ENCODE measurements at regions not wholly inside any gene's neighbourhood (a gene's known extent, or its start where the extent isn't known, plus 50 kb on each side); places are given as distances from the start of the nearest gene placed in this dataset.
A peak's percentile ranks its signal among the peaks of the same experiment; 100 is the strongest.
"Not testable (repeated sequence)": the region's sequence is repeated elsewhere in the genome, so short reads cannot be mapped to it uniquely, and the experiment has no call there.

DNA sequence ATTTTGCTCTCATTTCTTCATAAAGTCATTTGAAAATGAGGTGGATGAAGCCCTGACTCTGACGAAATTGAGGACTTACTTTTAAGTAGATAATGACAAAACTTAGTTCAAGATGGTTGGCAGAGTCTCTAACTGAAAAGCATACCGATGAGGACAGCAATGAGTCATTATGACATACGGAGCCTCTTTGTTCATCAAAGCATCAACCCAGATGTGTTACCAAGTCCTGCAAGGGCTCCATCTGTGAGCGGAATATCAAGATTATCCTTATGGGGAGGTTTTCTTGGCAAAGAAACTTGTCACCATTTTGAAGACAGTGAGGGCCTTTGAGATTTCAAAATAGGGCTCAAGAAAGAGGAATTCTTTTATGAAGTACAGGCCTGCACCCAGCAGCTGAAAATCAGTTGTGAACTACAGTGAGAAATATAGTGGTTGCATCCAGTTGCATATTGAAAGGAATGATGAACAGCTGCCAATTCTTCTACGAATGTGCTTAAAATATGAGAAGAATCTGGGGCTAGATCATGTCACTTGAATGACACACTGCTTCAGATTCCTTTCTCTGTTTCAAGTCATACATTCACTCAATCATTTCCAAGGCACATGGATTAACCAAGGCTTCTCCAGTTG lies 86.6 kb upstream of the SLC24A2 start:
- peak; percentile 1 for DNase-seq (ENCODE audit: low spot score)

DNA sequence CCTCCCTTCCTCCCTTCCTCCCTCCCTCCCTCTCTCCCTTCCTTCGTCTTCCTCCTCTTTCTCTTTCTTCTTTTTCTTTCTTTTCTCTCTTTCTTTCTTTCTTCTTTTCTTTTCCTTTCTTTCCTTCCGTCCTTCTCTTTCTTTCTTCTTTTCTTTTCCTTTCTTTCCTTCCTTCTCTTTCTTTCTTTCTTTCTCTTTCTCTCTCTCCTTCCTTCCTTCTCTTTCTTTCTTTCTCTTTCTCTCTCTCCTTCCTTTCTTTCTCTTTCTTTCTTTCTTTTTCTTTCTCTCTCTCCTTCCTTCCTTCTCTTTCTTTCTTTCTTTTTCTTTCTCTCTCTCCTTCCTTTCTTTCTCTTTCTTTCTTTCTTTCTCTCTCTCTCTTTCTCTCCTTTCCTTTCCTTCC lies 84.4 kb upstream of the SLC24A2 start:
- not testable (repeated sequence) for DNase-seq (ENCODE audit: low spot score)

DNA sequence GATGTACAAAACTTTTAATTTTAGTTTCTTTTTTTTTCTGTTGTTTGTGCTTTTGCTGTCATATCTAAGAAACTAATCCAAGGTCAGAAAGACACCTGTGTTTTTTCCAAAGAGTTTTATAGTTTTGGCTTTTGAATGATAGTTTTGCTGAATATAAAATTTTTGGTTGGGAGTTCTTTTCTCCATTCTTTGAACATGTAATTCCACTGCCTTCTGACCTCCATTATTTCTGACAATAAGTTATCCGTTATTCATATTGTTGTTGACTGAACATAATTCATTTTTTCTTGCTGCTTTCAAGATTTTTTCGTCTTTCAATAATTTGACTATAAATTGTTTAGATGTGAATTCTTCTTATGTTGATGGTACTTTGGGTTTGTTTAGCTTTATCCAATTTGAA lies 82.2 kb upstream of the SLC24A2 start:
- no peak for DNase-seq (ENCODE audit: low spot score)

DNA sequence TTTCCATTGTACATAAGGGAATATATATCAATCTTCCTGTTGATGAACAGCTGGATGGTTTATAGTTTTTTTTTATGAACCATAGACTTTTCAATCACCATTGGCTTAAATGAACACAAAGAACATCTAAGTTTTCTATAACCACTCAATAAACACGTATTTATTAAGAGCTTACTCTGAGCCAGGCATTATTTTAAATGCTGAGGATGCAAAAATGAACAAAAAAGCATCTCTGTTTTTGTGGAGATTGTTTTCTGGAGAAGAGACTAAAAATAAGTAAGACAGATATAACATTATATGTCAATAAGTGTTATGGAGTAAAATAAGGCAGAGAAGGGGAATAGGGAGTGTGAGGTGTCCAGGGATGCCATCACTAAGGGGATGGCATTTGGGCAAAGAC lies 52.1 kb upstream of the SLC24A2 start:
- no peak for DNase-seq (ENCODE audit: low spot score)
